SK-N-SH (cell line): ENCODE measurements at regions not wholly inside any gene's neighbourhood (a gene's known extent, or its start where the extent isn't known, plus 50 kb on each side); places are given as distances from the start of the nearest gene placed in this dataset.
"Not testable (repeated sequence)": the region's sequence is repeated elsewhere in the genome, so short reads cannot be mapped to it uniquely, and the experiment has no call there.

Experiments used
- CTCF ChIA-PET: fragments of 300-600, 350-600 bp; formaldehyde crosslinking; extraction: SDS; loops from one replicate; lab custom pipeline; 2021; lab: Yijun Ruan, JAX
- POLR2A ChIA-PET: fragments of 350-600 bp; sonication (Branson Sonifier 250); formaldehyde crosslinking; extraction: SDS; loops from one replicate; lab custom pipeline; 2020; ENCODE audit warnings: antibody characterized with exemption, inconsistent platforms; lab: Yijun Ruan, JAX
- DNase-seq: peaks from one replicate; pipeline ENCODE4 v3.0.0; 2012
- H2AFZ ChIP-seq: fragments of 200-600 bp; sonication (generic); 2 replicates; pipeline ENCODE4 v1.8.1; 2016; ENCODE audit warnings: antibody characterized with exemption, mild to moderate bottlenecking, low read depth
- H3F3A ChIP-seq: fragments of 200-600 bp; sonication (generic); replicated peaks from 2 replicates; pipeline ENCODE3; 2016; ENCODE audit warnings: antibody characterized with exemption, mild to moderate bottlenecking; ENCODE audit not compliant: insufficient read depth
- H3K27ac ChIP-seq, 2 experiments: fragments of 200-500 bp in 1 of 2; fragments of 200-600 bp in 1 of 2; sonication (Bioruptor generic) in 1 of 2; sonication (generic), shearing (Covaris generic) in 1 of 2; 2 replicates each; pipeline versions ENCODE4 v1.5.1 to v1.6.1; 2014 to 2016; ENCODE audit warnings: low read depth in 2 of 2, inconsistent platforms in 1 of 2, low read length in 1 of 2, mild to moderate bottlenecking in 1 of 2, mixed read lengths in 1 of 2
- H3K27me3 ChIP-seq: fragments of 200-600 bp; sonication (generic), shearing (Covaris generic); 2 replicates; pipeline ENCODE4 v1.6.1; 2016; ENCODE audit warnings: mixed run types; ENCODE audit not compliant: insufficient read depth
- H3K36me3 ChIP-seq, 2 experiments: fragments of 200-500 bp in 1 of 2; fragments of 200-600 bp in 1 of 2; sonication (Bioruptor generic) in 1 of 2; sonication (generic) in 1 of 2; replicated peaks in 1 of 2; 2 replicates each; pipeline versions ENCODE3 to v1.5.1; 2014 to 2016; ENCODE audit warnings: low read length in 1 of 2, mild to moderate bottlenecking in 1 of 2; ENCODE audit not compliant: insufficient read depth in 2 of 2, control insufficient read depth in 1 of 2
- H3K4me1 ChIP-seq, 2 experiments: fragments of 200-500 bp in 1 of 2; fragments of 200-600 bp in 1 of 2; sonication (Bioruptor generic) in 1 of 2; sonication (generic), shearing (Covaris generic) in 1 of 2; 2 replicates each; pipeline versions ENCODE4 v1.5.1 to v1.6.1; 2014 to 2016; ENCODE audit warnings: low read depth in 1 of 2, low read length in 1 of 2, mixed run types in 1 of 2; ENCODE audit not compliant: insufficient read depth in 2 of 2, control insufficient read depth in 1 of 2
- H3K4me2 ChIP-seq: fragments of 200-600 bp; sonication (generic), shearing (Covaris generic); 2 replicates; pipeline ENCODE4 v1.6.1; 2017; ENCODE audit warnings: mixed run types
- H3K4me3 ChIP-seq, 2 experiments: fragments of 200-500 bp in 1 of 2; fragments of 200-600 bp in 1 of 2; sonication (Bioruptor generic) in 1 of 2; sonication (generic), shearing (Covaris generic) in 1 of 2; 2 replicates each; pipeline versions ENCODE4 v1.5.1 to v1.8.1; 2014 to 2016; ENCODE audit warnings: low read depth in 2 of 2, inconsistent platforms in 1 of 2, low read length in 1 of 2, mild to moderate bottlenecking in 1 of 2, mixed read lengths in 1 of 2, moderate library complexity in 1 of 2
- H3K79me2 ChIP-seq: fragments of 200-600 bp; sonication (generic); 2 replicates; pipeline ENCODE4 v1.8.1; 2017; ENCODE audit warnings: mild to moderate bottlenecking; ENCODE audit not compliant: insufficient read depth
- H3K9ac ChIP-seq: fragments of 200-600 bp; sonication (generic); 2 replicates; pipeline ENCODE4 v1.6.1; 2017; ENCODE audit warnings: mixed run types
- H3K9me2 ChIP-seq: fragments of 200-600 bp; sonication (generic); 2 replicates; pipeline ENCODE4 v1.6.1; 2017; ENCODE audit warnings: mixed run types
- H3K9me3 ChIP-seq: fragments of 200-600 bp; sonication (generic); 2 replicates; pipeline ENCODE4 v1.6.1; 2017; ENCODE audit warnings: mixed run types, mild to moderate bottlenecking, moderate library complexity
- H4K20me1 ChIP-seq: fragments of 200-600 bp; sonication (generic); 2 replicates; pipeline ENCODE4 v1.6.1; 2017; ENCODE audit warnings: mild to moderate bottlenecking, mixed run types; ENCODE audit not compliant: insufficient read depth
- CHD2 ChIP-seq: fragments of 150-350 bp; IDR thresholded peaks from 2 replicates; pipeline ENCODE4 v1.6.1; 2018; ENCODE audit warnings: low read length; ENCODE audit not compliant: partially characterized antibody
- FOSL2 ChIP-seq: IDR thresholded peaks from 2 replicates; pipeline ENCODE4 v1.4.0; 2012; ENCODE audit warnings: low read depth, mild to moderate bottlenecking, moderate library complexity, borderline replicate concordance
- FOXJ3 ChIP-seq: sonication (generic); formaldehyde crosslinking; IDR thresholded peaks from 2 replicates; pipeline ENCODE4 v1.5.1; 2020; ENCODE audit warnings: mild to moderate bottlenecking, missing genetic modification reagents
- FOXM1 ChIP-seq: IDR thresholded peaks from 2 replicates; pipeline ENCODE4 v1.4.0; 2012; ENCODE audit warnings: low read depth, mild to moderate bottlenecking
- GABPA ChIP-seq: IDR thresholded peaks from 2 replicates; pipeline ENCODE4 v1.4.0; 2012; ENCODE audit warnings: low read depth, mild to moderate bottlenecking
- GATA2 ChIP-seq: sonication (generic); formaldehyde crosslinking; IDR thresholded peaks from 2 replicates; pipeline ENCODE4 v1.5.0; 2020; ENCODE audit warnings: mild to moderate bottlenecking, missing genetic modification reagents
- IRF3 ChIP-seq: fragments of 150-350 bp; IDR thresholded peaks from 2 replicates; pipeline ENCODE4 v1.6.1; 2016; ENCODE audit warnings: mild to moderate bottlenecking, low read depth, low read length
- JUND ChIP-seq: IDR thresholded peaks from 2 replicates; pipeline ENCODE4 v1.4.0; 2012
- MEF2A ChIP-seq: IDR thresholded peaks from 2 replicates; pipeline ENCODE4 v1.4.0; 2012; ENCODE audit warnings: low read depth, borderline replicate concordance
- MXI1 ChIP-seq: IDR thresholded peaks from 2 replicates; pipeline ENCODE4 v1.6.1; 2012; ENCODE audit warnings: mild to moderate bottlenecking, low read depth, low read length, improper control_type of control experiment
- NFIC ChIP-seq: IDR thresholded peaks from 2 replicates; pipeline ENCODE4 v1.4.0; 2012; ENCODE audit warnings: borderline replicate concordance
- NRF1 ChIP-seq: IDR thresholded peaks from 2 replicates; pipeline ENCODE4 v1.6.1; 2012; ENCODE audit warnings: low read depth, mild to moderate bottlenecking, low read length
- RAD21 ChIP-seq: IDR thresholded peaks from 2 replicates; pipeline ENCODE4 v1.6.1; 2012; ENCODE audit warnings: mild to moderate bottlenecking, low read length
- RFX5 ChIP-seq: IDR thresholded peaks from 2 replicates; pipeline ENCODE4 v1.6.1; 2012; ENCODE audit warnings: mild to moderate bottlenecking, improper control_type of control experiment, low read length
- SIN3A ChIP-seq: IDR thresholded peaks from 2 replicates; pipeline ENCODE4 v1.6.1; 2012; ENCODE audit warnings: low read depth, mild to moderate bottlenecking, low read length, moderate library complexity, borderline replicate concordance
- TAF1 ChIP-seq: IDR thresholded peaks from 2 replicates; pipeline ENCODE4 v1.6.1; 2012; ENCODE audit warnings: low read depth, mild to moderate bottlenecking, low read length, moderate library complexity, borderline replicate concordance
- TCF12 ChIP-seq: IDR thresholded peaks from 2 replicates; pipeline ENCODE4 v1.4.0; 2012
- USF2 ChIP-seq: fragments of 150-350 bp; IDR thresholded peaks from 2 replicates; pipeline ENCODE4 v1.6.1; 2017; ENCODE audit warnings: antibody characterized with exemption, low read length, low read depth, borderline replicate concordance
- YY1 ChIP-seq: IDR thresholded peaks from 2 replicates; pipeline ENCODE4 v1.4.0; 2012; ENCODE audit warnings: low read depth, mild to moderate bottlenecking
- WGBS: methylation state at CpG from one replicate; pipeline ENCODE4 v1.1.6; 2017; ENCODE audit warnings: low lambda C conversion rate; 5-methylcytosine and 5-hydroxymethylcytosine counted together
- TF ChIP-seq, protein P1 (sequence below): IDR thresholded peaks from 2 replicates; pipeline ENCODE4; 2012

GRCh38 chrX:37922928-37923327 is 75.6 kb upstream of the DYNLT3 start:
- CTCF ChIA-PET = interaction anchor here (1.3 kb wide), 1 partner anchor 252 kb away, joined by 3 read pairs; no protein-coding TSS in a partner anchor
- no peak overlapping the region for H3K9ac ChIP-seq
- no peak for DNase-seq

DNA sequence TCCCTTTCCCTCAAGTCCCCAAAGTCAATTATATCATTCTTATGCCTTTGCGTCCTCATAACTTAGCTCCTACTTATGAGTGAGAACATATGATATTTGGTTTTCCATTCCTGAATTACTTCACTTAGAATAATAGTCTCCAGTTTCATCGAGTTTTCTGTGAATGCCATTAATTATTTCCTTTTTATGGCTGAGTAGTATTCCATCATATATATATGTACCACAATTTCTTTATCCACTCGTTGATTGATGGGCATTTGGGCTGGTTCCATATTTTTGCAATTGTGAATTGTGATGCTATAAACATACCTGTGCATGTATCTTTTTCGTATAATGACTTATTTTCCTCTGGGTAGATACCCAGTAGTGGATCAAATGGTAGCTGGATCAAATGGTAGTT is 78.4 kb upstream of the DYNLT3 start:
- POLR2A ChIA-PET, H3K4me2 ChIP-seq, H3K9me3 ChIP-seq, H3F3A ChIP-seq, H3K4me3 ChIP-seq, H3K27me3 ChIP-seq, H2AFZ ChIP-seq, DNase-seq, H3K9me2 ChIP-seq, H3K9ac ChIP-seq, H3K4me1 ChIP-seq, H3K27ac ChIP-seq, H4K20me1 ChIP-seq, H3K79me2 ChIP-seq, H3K36me3 ChIP-seq: not testable (repeated sequence)
- CTCF ChIA-PET = interaction anchor here (1.0 to 2.7 kb wide), 3 partner anchors 19 to 241 kb away, joined by 3 to 17 read pairs (median 4); no protein-coding TSS in a partner anchor
- WGBS = 14% methylated on average over 4 of the region's 4 CpGs

More at GRCh38 chrX:37922928-37923327, 75.6 kb upstream of the DYNLT3 start:
- TF ChIP-seq SIN3A (no peak), FOSL2 (no peak), NFIC (no peak), MXI1 (no peak), FOXM1 (no peak), RFX5 (no peak), NRF1 (no peak), FOXJ3 (CRISPR knock-in tag) (no peak), TCF12 (no peak), MEF2A (no peak), YY1 (no peak), USF2 (no peak), JUND (no peak), TAF1 (no peak), GABPA (no peak), GATA2 (CRISPR knock-in tag) (no peak), RAD21 (no peak), IRF3 (no peak), CHD2 (no peak)
- TF ChIP-seq, protein P1, sequence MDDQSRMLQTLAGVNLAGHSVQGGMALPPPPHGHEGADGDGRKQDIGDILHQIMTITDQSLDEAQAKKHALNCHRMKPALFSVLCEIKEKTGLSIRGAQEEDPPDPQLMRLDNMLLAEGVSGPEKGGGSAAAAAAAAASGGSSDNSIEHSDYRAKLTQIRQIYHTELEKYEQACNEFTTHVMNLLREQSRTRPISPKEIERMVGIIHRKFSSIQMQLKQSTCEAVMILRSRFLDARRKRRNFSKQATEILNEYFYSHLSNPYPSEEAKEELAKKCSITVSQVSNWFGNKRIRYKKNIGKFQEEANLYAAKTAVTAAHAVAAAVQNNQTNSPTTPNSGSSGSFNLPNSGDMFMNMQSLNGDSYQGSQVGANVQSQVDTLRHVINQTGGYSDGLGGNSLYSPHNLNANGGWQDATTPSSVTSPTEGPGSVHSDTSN = no peak
- Histone ChIP-seq H2AFZ (no peak overlapping the region), H3K27ac (no peak overlapping the region), H3K27me3 (no peaks in the 10 kb centered on the region), H3K9me2 (no peaks in the 10 kb centered on the region), H4K20me1 (no peaks in the 10 kb centered on the region), H3K4me2 (no peak overlapping the region), H3K9me3 (no peaks in the 10 kb centered on the region), H3K79me2 (no peaks in the 10 kb centered on the region), H3F3A (no peaks in the 10 kb centered on the region), H3K4me1 (no peaks in the 10 kb centered on the region; a peak in 1 of 4 replicates), H3K4me3 (no peak overlapping the region), H3K36me3 (no peaks in the 10 kb centered on the region)
- WGBS = 41% methylated on average over 1 of the region's 1 CpG
- POLR2A ChIA-PET = no interaction called here
